ENCODE measurements at regions not wholly inside any gene's neighbourhood (a gene's known extent, or its start where the extent isn't known, plus 50 kb on each side); places are given as distances from the start of the nearest gene placed in this dataset.

GRCh38 chr19:30785458-30786137 is 413.4 kb downstream of the ZNF536 start:
- TF ChIP-seq CTCF (IDR thresholded peaks at IDR 0.05) = no peak
- no peak for TF ChIP-seq EP300 (IDR thresholded peaks at IDR 0.05)
